Umbilical cord (tissue), 1 donor: ENCODE measurements at regions not wholly inside any gene's neighbourhood (a gene's known extent, or its start where the extent isn't known, plus 50 kb on each side); places are given as distances from the start of the nearest gene placed in this dataset.
A peak's percentile ranks its signal among the peaks of the same experiment; 100 is the strongest.

Experiments used
- DNase-seq: peaks from one replicate; pipeline ENCODE4 v3.0.0-alpha.2; 2015; ENCODE audit warnings: low spot score

DNA sequence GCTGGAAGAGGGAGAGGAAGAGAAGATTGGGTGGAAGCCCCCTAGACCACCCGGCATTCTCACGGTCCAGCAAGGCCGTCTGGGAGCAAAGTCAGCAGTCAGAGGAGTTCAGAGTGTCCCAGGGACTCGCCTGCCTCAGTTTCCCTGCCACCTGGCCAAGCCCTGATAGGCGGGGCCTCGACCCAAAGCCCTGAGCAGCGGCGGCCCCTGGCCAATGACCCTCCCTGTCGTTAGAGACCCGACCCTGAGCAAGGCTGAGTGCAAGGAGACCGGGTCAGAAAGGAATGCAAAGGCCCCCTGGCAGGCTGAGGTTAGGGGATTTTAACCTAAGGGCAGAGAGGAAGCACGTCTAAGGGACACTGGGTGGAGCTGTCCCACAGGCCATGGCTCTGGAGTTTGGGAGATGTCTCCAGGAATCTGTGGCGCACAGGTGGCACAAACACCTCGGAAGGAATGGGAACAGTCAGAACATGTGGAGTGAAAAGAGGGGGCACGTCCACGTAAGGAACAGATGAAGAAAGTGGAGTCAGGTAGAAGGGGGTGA is 196.8 kb upstream of the PDE1C start:
- DNase-seq: no peak

DNA sequence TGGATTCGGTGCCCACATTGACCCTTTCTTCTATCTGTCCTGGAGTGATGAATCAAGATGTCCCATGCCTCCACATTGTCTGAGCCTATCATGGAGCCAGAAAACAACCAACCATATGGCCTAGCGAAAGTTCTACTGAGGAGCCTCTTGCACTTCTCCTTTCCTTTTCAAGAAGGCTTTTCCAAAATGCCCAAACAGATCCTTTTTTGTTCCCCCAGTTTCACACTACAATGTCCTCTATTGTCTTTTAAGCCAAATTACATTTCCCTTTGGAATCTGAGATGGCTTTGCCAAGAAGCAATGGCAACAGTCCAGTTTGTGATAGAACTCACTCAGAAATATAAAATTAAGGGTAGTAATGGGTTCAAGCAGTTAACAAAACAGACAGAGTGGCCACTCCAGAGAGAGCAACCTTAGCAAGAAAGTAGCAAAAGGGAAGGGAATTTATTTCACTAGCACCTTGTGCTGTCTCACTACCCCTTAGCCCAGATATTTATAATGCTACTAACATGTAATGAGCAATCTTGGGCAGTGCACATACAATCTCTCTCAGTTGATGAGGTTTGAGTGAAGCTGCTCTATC is 194.6 kb upstream of the PDE1C start:
- DNase-seq: no peak

GRCh38 chr7:32263611-32264010 is 193.4 kb upstream of the PDE1C start:
- no peak for DNase-seq

DNA sequence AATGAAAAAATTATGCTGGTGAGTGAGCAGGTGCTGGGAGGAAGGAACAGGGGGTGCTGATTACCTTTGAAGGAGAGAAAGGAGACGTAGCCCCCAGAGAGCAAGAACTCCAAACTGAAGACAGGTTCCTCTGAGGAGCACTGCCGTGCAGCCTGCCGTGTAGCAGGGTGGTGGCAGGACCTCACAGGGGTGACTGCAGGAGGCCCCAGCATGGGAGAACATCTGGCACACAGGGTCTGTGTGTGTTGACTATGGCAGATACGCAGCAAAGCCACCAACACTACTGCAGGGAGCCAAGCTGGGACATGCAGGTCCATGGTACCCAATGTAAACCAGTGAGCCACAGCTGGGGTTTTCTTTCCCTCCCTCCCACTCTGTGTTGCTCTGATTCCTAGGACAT is 192.1 kb upstream of the PDE1C start:
- no peak for DNase-seq

DNA sequence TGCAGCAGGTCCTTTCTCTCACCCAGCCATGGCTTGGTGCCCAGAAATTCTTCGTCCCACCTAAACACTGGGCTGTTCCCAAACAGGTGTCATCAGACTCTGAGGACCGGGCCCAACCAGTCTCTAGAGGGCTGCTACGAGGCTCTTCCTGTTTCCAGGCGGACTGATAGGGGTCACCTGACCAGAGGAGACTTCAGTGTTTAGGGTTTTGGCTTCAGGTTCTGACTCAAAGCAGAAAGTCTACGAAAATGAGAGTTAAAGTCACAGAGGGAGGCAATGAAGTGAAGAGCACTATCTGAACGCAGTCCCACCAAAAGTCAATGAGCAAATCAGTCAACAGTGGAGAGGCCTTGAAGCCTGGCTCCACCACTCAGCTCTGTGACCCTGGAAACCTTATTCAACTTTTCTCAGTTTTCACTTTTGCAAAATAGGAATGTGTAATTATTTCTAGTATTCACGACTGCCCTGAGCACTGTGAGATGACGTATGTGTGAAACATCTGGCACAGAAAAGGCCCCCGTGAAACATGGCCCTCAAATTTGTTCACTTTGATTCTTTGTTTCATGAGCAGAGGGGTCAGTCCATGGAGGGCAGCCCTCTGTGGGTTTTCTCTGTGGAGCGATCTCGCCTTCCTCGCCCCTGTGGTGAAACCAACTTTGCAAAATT is 189.9 kb upstream of the PDE1C start:
- DNase-seq: no peak

DNA sequence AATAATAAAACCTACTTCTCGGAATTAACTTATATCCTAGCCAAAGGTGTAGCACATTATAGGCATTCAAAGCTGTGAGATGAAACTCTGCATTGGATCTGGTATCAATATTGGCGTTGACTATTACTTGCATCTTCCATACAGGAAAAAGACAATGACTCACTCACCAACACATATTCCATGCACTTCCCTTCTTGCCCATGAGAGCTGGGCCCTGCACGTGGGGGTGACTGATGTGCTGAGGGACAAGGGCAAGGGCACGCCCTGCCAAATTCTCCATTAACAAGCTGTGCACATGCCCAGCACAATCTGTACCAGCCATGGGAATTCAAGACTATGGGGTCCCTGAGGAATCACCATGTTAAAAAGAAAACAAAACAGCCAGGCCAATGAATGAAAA is 188.1 kb upstream of the PDE1C start:
- DNase-seq: no peak

GRCh38 chr7:32257621-32258020 is 187.4 kb upstream of the PDE1C start:
- no peak for DNase-seq

DNA sequence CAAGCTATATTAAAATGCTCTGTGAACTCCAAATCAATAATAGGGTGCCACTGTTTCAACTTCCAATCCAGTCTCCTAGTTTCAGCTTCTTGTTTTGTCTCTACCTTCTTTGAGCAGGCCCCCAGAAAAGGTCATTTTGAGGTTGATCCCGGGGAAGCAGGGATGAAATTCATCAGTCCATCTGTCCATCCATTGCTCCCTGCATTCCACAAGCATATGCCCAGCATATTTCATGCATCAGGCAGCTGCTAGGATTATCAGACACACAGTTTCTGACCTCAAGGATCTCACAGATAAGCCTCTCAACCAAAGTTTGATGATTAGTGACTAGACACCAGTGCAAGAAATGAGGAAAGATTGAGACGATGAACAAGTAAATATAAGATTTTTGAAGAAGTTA is 186.6 kb upstream of the PDE1C start:
- DNase-seq: peak; percentile 22

DNA sequence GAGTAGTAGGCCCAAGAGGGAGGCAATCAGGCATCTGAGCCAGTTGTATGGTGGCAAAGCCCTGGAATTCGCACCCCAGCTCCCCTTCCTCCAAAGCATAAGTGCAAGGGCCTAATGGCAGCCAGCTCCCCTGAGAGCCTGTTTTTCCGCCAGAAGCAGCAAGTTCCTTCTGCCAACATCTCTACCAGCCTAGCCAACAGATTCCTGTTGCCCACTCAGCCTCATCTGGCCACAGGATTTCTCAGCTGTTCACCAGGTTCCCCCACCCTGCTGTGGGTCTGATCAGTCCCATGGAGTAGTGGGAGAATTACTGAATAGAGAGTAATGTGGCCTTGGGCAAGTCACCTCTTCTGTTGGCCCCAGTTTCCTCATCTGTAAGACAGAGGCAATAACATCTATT is 186.2 kb upstream of the PDE1C start:
- no peak for DNase-seq

DNA sequence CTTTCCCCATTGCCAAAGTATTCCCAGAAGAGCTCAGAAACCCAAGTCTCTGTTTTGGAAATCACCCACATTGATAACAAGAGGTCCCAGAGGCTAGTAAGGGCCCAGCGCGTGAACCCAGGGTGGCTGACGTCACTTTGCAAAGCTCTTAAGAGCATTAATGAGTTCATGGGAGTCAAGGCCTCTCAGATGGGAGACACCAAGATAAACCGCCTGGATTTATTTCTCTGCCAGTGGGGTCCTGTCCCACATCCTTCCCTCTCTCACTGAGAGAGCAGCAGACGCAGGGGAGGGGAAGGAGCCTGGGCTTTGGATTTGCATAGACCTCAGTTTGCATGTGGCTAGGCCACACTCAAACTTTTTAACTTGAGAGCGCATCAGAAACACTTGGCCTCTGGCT is 184.8 kb upstream of the PDE1C start:
- peak; percentile 78 for DNase-seq

- no peak for DNase-seq
These were observed 183.1 kb upstream of the PDE1C start for GRCh38 chr7:32253299-32253698.

GRCh38 chr7:32251659-32252058 is 181.5 kb upstream of the PDE1C start:
- DNase-seq: no peak

- peak; percentile 20 for DNase-seq
These were observed 180.5 kb upstream of the PDE1C start for GRCh38 chr7:32250471-32251260.

DNA sequence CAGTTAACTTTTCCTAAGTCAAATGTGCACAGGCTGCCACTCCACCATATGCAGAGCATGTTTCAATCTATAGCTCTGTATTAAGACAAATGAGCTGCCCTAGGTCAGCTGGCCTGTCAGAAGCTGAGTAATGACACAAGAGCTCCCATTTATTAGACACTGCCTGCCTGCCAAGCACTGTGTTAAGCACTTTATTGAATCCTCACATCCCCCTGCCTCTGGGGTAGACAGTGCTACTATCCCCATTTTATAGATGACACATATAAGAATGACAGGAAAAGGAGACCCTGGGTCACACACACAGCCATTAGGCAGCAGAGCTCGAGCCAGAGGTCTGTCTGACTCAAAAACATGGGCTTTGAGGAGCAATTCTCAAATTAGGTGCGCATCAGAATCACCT is 179.8 kb upstream of the PDE1C start:
- no peak for DNase-seq

DNA sequence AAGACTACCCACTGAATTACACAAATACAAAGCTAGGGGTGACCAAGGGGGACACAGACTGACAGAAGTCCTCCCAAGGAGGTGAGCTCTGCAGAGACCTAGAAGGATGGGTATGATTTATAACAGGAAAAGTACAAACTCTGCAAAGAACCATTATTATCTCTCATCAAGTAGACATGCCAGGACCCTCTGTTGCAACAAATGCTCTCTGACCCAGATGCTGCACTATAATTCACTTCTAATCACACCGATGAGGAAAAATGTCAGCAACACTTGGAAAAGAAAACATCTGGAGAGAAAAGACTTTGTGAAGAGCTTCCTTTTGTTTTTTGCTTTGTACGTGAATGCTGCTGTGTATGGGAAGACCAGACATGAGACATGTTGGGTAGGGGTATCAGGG is 178.3 kb upstream of the PDE1C start:
- no peak for DNase-seq

- DNase-seq: no peak
These were observed 174.7 kb upstream of the PDE1C start for GRCh38 chr7:32244806-32245345.

DNA sequence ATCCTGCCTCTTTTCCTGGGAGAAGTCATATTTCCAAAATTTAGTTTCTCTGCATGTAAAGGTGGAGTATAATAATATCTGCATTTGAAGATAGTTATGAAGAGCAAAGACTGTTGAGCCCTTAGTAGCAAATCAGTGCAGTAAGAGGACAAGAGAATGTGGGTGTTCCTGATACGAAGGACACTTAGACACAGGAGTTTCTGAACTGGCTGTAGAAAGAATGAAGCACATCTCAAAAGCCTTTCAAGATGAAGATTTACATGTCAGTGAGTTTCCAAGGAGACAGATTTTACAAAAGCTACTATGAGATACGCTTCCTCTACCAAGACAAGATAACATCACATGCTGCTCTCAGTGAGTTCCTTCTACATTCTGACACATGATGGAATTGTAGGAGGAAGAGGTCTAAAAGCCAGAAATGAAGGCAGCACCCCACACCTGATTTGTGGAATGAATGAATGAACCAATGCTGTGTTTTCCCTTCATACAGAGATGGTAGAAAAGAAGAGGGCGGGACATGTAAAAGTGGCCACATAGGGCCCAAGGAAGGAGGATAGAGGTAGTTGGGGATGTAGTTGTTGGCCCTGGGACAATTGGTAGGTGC is 173.6 kb upstream of the PDE1C start:
- no peak for DNase-seq

GRCh38 chr7:32242436-32242835 is 172.2 kb upstream of the PDE1C start:
- no peak for DNase-seq

DNA sequence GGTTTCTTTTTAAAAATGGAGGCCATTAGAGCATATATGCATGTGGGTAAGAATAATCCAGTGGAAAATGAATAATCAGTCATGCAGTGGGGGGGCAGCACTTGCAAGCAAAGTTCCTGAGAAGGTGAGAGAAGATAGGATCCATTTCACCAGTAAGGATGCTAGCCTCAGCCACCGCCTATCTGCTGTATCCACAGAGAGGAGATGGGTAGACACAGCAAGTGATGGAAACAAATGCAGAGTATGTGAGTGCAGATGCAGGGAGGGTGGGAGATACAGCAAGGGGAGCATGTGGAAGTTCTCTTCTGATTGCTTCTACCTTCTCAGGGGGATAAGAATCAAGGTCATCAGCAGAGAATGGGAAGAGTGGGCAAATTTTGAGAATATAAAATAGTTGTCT is 171.4 kb upstream of the PDE1C start:
- no peak for DNase-seq

DNA sequence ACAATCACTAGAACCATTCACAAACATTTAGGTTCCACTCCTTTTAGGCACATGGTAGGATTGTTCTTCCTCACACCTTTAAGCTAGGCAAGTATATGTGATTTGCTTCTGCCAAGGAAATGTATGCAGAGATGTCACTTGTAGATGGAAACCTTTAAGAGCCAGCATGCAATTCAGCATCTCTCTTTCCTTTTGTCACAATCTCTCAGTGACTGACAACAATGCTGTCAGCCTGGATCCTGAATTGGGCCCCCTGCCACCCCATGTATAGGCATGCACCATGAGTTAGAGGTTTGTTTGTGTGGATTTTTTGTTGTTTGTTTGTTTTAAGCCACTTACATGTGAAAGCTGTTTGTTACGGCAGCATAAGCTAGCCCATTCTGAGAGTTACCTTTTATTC is 169.6 kb upstream of the PDE1C start:
- DNase-seq: no peak

GRCh38 chr7:32228601-32229000 is 158.4 kb upstream of the PDE1C start:
- no peak for DNase-seq

- DNase-seq: no peak
These were observed 157.5 kb upstream of the PDE1C start for GRCh38 chr7:32227746-32228145.
